GM21367 (cell line): ENCODE measurements at regions not wholly inside any gene's neighbourhood (a gene's known extent, or its start where the extent isn't known, plus 50 kb on each side); places are given as distances from the start of the nearest gene placed in this dataset.
A peak's percentile ranks its signal among the peaks of the same experiment; 100 is the strongest.
"Not testable (repeated sequence)": the region's sequence is repeated elsewhere in the genome, so short reads cannot be mapped to it uniquely, and the experiment has no call there.

Experiments used
- ATAC-seq: cut with Tn5 transposase; IDR thresholded peaks from one replicate; pipeline ENCODE4 v1.9.1; 2021; ENCODE audit not compliant: unreplicated experiment

DNA sequence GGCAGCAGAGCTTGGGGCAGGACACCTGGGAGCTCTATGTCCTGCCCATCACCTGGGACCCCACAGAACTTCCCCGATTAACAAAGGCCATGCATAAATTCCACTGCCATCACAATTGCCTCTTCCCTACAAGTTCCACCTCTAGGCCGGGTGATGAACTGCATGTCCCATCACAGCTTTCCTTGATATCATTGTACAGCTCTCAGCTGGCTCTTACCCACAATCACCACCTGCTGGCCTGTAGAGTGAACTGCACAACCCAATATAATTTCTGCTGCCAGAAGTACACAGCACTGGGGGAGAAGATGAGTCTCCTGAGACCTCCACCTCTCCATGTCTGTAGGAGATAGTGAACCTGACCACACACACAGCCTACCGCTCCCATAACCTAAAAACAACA is 285.0 kb upstream of the AADAT start:
- peak; percentile 100 for ATAC-seq

DNA sequence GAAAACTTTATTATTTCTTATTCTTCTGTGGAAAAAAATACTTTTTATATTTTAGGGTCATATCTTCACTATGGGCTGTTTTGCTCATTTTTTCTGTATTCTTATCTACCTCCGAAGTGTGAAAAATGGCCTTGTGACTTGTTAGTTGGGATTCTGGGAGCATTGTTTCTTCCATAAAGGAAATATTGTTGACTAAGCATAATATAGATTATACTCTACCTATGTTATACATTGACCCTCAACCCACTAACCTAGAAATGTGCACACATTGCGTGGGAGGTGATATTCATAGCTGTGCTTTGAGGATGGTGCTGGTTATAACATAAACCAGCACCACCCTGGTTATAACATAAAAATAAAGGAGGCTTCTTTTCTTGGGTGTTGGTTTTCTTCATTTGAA is 259.2 kb upstream of the AADAT start:
- no peak for ATAC-seq

DNA sequence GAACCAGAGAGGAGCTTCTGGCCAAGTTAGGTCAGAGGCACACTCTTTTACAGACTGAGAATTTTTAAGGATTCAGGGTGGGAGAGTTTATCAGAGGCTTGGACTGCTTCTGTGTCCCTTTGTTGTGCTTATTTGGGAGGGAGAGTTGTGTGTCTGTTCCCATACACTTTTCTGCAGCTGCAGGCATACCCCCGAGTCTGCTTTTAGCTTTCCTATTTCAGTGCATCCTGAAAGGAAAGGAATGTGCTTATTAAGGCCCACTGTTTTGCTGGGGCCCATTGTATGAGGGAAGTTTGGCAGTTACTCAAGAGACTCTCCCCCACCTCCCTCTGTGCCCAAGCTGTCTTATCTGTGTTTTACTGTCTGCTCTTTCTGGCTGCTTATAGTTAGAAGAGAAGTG is 257.4 kb upstream of the AADAT start:
- ATAC-seq, result not testable (repeated sequence)

DNA sequence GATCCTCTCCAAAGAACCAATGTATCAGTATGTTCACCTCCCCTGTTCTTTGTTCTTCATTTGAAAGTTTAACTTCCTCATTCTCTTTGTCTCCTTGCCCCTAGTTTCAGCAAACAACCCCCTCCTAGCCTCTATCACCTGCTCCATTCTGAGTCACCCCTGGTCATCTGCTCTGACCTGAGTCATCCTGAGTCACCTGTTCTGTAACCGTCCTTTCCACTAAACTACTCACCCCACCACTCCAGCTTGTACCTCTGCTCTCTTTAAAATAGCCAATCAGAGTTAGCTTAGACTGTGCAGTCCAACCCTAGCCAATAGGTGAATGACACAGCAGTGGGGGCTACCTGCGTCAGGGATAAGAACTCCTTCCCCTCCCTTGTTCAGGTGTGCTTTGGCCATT is 249.8 kb upstream of the AADAT start:
- ATAC-seq, result no peak

DNA sequence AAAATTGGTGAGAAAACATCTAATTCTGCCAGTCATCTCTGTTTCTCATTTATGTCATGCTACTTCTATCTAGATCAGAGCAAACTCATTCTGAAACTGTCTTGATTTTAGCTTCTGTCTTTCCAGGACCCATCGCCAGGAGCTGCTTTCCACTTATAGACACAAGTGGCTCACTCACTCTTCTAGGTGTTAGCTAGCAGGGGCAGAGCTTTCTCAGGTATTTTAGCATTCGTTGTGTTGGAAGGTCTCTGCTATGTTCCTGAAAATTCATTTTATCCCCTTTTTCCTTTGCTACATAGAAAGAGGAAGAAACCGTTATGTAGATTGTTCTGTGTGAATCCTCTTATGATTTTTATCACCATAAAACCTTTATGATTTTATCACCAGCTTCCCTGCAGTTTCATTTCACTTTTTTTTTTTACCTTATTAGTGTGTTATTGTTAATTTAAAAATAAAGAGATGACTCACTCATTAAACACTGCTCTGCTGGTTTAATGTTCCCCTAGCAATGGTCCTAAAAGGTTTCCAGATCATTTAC is 246.6 kb upstream of the AADAT start:
- ATAC-seq, result peak; percentile 95

DNA sequence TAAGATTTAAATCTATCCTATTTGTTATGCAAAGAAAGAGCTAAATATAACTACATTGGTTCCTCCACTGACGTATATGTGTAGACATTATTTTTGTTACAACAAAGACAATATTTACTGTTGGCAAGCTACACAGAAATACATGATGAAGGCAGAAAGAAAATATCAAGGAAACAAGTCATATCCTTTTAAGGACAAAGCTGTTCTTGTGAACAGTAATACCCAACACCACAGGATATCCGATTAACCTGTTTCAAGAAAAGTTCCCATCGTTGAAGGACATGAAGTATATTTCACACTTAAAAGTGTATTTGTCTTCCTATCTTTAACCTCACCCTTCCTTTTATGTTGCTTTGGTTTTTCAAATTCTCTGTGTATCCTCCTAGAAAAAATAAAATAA is 235.8 kb upstream of the AADAT start:
- ATAC-seq, result no peak

DNA sequence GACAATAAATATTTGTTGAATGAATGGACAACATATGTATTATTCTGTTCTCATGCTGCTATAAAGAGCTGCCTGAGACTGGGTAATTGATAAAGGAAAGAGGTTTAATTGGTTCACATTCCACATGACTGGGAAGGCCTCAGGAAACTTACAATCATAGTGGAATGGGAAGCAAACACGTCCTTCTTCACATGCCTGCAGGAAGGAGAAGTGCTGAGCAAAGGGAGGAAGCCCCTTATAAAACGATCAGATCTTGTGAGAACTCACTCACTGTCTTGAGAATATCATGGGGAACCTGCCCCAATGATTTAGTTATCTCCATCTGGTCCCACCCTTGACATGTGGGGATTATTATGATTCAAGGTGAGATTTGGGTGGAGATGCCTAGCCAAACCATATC is 233.9 kb upstream of the AADAT start:
- no peak for ATAC-seq

DNA sequence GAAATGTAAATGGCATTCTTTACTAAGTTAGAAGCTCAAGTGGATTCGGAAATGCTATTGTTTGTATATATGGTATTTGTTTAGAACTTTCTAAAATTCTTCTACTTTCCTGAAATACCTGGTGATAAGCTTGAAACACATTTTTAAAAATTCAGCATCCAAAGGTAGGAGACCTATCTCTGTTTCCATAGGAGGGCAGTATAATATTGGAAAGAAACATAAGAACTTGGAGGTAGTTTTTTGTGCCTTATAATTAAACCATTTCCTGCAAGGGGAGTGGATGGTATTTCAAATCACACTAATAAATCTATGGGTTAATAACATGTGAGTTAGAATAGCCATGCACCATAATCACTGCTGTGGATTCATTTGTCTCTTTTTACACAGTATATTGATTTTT is 217.4 kb upstream of the AADAT start:
- ATAC-seq, result no peak

DNA sequence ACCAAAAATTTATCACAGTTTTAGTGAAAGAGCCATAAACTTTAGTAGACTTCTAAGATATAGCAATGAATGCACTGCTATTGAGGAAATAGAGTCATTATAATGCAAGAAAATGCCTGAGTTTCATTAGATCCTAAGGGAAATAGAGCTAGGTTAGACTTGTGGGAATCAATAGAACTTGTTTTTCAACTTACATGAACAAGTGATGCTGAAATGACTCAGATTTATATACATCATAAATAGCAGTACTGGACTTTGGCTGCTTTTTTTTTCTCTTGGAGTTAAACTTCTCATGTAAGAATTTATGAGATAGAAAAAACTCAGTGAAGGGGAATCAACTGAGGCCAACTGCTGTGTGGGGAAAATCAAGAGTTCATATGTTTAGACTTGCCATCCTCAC is 216.5 kb upstream of the AADAT start:
- ATAC-seq, result no peak

DNA sequence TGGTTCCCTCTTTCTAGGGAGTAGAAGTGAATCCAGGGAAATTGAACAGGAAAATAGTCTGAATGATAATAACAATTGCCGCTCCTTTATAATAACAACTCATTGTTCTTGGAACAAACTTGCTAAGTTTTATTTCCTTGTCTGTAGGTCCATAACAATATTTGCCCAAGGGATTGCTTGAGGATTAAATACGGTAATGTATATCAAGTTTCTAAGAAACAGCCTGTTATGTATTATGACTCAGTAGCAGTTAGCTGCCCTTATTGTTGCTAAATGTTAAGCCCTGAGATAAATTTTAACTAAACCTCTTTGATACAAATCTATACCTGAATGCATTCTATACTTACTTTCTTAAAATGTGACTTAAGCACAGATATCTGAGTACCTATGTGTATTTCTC is 215.9 kb upstream of the AADAT start:
- no peak for ATAC-seq

DNA sequence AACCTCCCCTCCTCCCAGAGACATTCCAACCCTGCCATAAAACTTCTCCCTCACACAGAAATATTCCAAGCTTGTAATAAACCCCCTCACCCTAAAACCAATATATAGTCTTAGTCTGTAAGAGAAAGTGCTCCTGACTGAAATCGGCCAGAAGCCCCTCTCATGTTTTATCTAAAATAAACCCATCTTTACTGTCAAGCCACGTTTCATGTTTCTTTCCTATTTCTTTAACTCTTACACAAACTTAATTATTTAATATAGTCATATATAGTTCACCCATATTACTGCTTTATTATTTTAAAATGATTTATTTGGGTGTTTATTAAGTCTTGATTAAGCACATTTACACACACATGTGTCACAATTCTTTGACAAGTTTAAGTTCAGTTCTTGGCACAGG is 191.3 kb upstream of the AADAT start:
- no peak for ATAC-seq

DNA sequence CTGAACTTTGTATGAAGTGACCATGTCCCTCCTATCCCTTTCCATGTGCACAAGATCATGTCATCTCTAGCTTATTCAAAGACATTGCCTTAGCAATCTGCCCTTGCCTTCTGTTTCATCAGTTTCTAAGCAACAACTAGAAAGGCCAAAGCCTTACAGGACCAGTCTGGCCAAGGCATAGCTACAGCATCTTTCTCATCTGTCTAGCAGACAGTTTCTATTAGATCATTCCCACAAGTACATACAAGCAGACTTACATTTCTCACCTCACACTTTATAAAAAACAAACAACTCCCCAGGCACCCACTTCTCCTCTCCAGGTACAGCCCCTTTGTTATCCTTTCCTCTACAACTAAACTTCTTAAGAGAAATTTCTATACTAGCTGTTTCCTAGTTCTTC is 188.7 kb upstream of the AADAT start:
- no peak for ATAC-seq

DNA sequence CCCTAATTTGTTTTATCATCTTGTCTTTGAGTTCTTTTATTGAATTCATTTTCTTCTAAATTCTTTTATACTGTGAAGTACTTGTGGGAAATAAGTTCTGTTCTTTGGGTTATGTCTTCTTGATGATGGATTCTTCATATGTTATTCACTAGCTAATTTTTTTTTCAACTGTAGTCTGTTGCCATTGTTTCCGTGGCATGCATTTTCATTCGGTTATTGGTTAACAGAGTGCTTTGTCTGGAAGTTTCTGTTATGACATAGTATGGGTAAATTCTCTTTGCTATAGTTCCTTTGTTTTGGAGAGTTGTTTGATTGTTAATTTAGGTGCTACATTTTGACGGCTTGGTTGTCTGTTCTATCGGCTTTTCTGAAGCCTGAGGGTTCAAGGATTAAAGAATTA is 184.9 kb upstream of the AADAT start:
- ATAC-seq, result no peak

DNA sequence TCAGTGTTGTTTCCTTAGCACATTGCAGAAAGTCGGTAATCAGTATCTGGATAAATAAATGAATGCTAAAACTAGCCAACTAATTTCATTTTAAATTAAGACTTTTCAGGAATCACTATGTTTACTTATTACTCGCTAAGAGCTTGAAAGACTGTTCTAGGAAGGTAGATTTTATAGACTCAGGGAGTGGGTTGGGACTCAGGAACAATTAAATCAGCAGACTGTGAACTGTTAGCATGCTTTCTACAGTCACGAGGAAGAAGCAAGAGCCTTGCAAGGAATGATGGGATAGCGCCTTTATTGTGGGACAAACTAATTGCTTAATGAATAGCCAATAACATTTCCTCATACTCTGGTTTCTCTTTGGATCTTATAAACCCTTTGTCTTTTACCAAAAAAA is 183.2 kb upstream of the AADAT start:
- ATAC-seq, result no peak

DNA sequence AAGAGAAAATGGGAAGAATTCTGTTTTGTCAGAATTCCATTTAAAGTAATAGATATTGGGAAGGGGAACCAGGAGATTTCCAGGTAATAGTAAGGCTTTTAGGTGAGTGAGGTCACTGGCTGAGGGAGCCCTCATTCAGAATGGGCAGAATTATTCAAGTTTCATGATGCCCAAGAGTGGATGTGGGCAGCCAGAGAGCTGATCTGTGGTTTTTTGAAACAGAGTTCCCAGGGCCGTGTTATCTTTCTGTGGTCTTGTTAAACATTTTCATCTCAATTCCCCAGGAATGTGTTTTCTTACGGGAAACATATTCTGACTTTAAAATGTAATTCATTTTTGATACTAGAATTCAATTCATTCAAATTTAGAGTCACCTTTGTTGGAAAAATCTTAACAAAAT is 182.0 kb upstream of the AADAT start:
- no peak for ATAC-seq

DNA sequence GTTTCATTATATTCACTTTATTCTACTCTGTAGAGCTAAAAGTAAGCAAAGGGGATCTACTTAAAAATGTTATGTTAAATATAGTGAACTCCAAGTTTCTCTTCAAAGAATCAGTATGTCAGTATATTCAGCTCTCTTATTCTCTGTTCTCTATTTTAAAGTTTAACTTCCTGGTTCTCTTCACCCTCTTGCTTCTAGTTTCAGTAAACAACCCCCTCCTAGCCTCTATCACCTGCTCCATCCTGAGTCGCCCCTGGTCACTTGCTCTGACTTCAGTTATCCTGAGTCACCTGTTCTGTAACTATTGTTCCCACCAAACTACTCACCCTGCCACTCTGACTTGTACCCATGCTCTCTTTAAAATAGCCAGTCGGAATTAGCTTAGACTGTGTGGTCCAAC is 180.9 kb upstream of the AADAT start:
- ATAC-seq, result no peak

DNA sequence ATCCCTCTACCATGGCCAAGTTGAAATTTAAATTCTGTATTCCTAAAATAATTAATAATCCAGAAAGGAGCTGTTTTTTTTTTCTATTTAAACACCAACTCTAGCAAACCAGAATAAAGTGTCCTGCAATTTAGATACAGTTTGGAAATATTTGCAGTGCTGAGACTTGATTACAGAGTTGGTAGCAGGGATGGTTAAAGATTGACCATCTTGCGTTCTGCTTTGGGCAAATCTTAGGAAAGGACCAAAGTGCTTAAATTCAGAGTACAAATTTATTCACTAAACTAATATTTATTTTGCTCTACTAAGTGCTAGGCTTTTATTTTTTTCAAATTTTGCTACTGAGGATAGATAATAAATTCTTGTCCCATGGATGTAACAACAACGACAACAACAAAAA is 180.2 kb upstream of the AADAT start:
- no peak for ATAC-seq

DNA sequence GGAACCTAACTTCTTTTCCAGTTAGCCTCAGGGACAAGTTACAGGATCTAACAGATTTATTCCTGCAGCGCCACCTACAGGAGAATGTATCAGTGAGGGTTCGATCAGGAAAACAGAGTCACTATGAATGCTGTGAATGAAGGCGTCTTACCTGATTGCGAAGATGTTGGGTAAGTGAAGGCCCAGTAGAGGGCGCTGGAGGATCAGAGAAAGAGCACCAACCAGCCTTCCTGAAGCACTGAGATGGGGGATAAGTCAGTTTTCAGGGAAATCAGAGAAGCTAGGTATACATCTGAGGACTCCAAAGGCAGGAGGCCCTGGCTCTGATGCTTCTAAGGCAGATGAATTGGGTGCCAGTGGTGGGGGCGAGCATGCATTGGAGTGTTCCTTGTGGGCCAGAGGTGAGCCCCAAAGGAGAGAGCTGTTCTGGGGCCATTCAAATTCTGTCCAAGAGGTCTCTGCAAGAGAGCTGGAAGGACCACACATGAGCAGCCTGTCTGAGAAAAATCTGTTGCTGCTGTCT is 169.9 kb upstream of the AADAT start:
- peak; percentile 99 for ATAC-seq

DNA sequence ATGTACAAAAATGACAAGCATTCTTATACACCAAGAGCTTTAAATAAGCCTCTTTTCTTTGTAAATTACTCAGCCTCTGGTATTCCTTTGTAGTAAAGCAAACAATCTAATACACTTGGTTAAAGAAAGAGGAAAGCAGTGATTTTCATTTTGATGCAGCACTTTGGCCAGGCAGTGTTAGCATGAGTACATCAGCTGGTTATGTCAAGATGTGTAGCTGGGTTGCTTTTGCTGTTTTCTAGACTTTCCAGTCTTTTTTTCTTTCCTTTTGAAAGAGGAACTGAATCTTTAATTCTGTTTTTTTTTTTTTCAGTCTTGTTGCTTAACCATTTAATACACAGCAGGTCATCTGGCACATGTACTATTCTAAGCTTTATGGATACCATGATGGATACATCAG is 167.1 kb upstream of the AADAT start:
- no peak for ATAC-seq

DNA sequence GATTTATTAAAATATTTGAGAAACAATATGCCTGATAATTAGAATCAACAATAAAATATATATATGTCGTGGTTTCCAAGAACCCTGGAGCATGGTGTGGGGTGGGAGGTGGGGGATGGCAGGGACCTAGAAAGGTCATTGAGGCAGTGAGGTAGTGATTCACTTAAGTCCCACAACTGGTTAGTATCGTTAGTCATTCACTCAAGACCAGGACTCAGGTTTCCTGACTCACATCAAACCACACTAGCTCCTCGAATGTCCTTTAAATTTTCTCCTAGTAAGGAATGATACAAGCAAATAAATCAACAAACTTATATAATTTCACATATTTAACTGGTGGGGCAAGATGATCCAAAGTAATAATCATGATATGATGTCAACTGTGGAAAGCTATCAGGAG is 158.8 kb upstream of the AADAT start:
- ATAC-seq, result no peak

DNA sequence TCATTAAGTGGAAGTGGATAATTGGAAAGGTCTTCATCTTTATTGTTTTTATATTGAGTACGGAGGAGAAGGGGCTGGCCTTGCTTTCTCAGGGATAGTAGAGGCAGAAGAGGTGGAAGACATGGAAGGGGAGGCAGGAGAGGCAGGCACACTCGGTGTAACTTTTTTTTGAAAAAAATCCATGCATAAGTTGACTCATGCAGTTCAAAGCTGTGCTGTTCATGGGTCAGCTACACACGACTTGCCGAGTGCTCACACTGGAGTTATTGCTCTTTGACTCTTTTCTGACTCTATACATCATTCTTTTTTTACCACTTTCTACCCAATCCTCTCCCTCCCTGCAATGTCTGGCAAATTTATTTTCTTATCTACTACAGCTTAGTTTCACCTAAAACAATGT is 158.3 kb upstream of the AADAT start:
- no peak for ATAC-seq

DNA sequence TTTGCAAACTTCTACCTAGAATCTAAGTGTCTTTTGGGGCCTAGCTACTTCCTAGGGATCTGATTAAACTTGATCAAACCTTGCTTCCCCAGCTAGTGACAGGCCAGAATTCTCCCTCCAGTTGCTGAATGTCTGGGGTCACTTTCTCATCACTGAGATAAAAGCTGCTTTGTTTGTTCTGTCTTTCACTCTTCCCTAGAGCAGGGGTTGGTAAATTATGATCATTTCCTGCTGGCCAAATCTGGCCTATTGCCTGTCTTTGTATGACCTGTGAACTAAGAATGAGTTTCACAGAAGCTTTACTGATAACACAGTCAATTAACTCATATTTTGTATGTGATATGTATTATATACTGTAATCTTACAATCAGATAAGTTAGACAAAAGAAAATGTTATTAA is 157.8 kb upstream of the AADAT start:
- ATAC-seq, result no peak

DNA sequence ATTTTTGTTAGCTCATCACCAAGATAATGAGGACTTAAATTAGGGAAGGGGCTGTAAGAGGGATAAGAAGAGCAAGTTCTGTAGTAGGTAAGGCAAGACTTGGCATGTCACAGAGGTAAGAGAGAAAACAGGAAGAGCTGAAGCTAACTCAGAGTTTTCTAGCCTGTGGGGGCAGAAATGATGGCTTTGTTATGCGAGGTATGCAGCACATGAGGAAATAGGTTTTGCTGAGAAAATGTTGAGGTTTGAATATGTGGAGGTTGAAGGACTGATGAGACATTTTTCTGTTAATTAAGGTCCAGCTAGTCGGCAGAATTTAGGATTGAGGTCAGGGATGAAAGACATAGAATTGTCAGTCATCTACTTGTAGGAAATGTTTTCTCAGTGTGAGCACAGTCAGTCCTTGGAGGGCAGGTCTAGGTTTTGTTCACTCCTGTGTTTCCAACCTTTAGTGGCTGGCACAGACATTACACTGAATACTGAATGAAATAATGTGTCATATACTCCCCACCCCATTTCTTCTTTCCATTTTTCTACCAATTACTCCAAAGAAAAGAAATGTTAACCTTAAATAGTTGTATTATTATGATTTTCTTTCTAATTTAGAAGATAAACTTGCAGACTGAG is 154.0 kb upstream of the AADAT start:
- ATAC-seq, result no peak
